GM06990 (cell line): ENCODE measurements at regions not wholly inside any gene's neighbourhood (a gene's known extent, or its start where the extent isn't known, plus 50 kb on each side); places are given as distances from the start of the nearest gene placed in this dataset.

Experiments used
- DNase-seq: peaks from one replicate; pipeline ENCODE4 v3.0.0-alpha.2; 2011; ENCODE audit not compliant: insufficient read length; ENCODE audit errors: extremely low read depth
- H3K27me3 ChIP-seq: replicated peaks from 2 replicates; pipeline ENCODE4 v1.6.0; 2011; ENCODE audit warnings: low read length; ENCODE audit not compliant: control insufficient read depth, insufficient read depth
- H3K36me3 ChIP-seq: 2 replicates; pipeline ENCODE4 v1.5.1; 2011; ENCODE audit warnings: low read length; ENCODE audit not compliant: control insufficient read depth, insufficient read depth
- H3K4me3 ChIP-seq: replicated peaks from 2 replicates; pipeline ENCODE4 v1.5.1; 2011; ENCODE audit warnings: low read depth, mild to moderate bottlenecking, control low read depth, low read length
- TF ChIP-seq, protein P1 (sequence below): IDR thresholded peaks from 2 replicates; pipeline ENCODE4 v1.5.1; 2011; ENCODE audit warnings: low read length, control low read depth, mild to moderate bottlenecking, inconsistent platforms; ENCODE audit not compliant: insufficient read depth, poor library complexity, severe bottlenecking

DNA sequence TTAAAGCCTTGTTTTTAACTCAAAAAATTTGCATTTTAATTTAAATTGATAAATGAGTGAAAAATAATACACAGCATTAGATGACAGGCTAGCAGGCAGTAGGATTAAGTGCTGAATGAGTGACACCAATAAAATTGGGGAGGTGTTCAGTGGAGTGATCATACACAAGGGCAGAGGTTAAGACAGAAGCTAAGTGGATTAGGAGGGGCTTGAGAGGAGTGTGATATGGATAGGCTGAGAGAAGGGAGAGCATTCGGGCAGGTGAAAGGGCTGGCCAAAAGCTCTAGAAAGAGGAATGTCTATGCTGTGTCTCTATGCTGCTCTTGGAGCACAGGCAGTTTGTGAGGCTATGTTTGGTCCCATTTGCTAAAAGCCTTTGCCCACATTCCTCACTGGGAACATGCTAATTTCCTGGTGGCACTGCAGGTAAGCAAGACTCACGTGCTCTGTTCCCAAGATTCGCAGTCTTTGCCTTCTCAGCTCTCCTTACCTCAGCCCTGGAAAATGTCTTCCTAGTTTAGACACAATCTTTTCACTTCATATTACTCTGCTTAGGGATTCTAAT, 52.8 kb upstream of the CCSER1 start:
- Histone ChIP-seq H3K4me3 (no peak overlapping the region), H3K36me3 (no peaks in the 10 kb centered on the region), H3K27me3 (no peaks in the 10 kb centered on the region; the same call in 1 of the 2 replicates)
- TF ChIP-seq, protein P1, sequence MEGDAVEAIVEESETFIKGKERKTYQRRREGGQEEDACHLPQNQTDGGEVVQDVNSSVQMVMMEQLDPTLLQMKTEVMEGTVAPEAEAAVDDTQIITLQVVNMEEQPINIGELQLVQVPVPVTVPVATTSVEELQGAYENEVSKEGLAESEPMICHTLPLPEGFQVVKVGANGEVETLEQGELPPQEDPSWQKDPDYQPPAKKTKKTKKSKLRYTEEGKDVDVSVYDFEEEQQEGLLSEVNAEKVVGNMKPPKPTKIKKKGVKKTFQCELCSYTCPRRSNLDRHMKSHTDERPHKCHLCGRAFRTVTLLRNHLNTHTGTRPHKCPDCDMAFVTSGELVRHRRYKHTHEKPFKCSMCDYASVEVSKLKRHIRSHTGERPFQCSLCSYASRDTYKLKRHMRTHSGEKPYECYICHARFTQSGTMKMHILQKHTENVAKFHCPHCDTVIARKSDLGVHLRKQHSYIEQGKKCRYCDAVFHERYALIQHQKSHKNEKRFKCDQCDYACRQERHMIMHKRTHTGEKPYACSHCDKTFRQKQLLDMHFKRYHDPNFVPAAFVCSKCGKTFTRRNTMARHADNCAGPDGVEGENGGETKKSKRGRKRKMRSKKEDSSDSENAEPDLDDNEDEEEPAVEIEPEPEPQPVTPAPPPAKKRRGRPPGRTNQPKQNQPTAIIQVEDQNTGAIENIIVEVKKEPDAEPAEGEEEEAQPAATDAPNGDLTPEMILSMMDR = no peak
- DNase-seq = no peak
